AG04450 (cell line): ENCODE measurements at regions not wholly inside any gene's neighbourhood (a gene's known extent, or its start where the extent isn't known, plus 50 kb on each side); places are given as distances from the start of the nearest gene placed in this dataset.
A peak's percentile ranks its signal among the peaks of the same experiment; 100 is the strongest.

ENCODE experiments used
- CTCF ChIA-PET: fragments of 300-600, 350-600 bp; formaldehyde crosslinking; extraction: SDS; loops from one replicate; lab custom pipeline; 2022; ENCODE audit warnings: antibody characterized with exemption, inconsistent platforms; lab: Charles Lee
- POLR2A ChIA-PET: fragments of 350-600 bp; formaldehyde crosslinking; extraction: SDS; loops from one replicate; lab custom pipeline; 2021; ENCODE audit warnings: antibody characterized with exemption, inconsistent platforms; lab: Yijun Ruan, JAX
- DNase-seq: peaks from one replicate; pipeline ENCODE4 v3.0.0-alpha.2; 2011; ENCODE audit warnings: low read depth, low spot score
- H3K27ac ChIP-seq: one replicate; pipeline ENCODE4 v1.5.1; 2012; ENCODE audit warnings: low read depth, low read length, control low read depth
- H3K27me3 ChIP-seq: one replicate; pipeline ENCODE4 v1.6.0; 2012; ENCODE audit warnings: low read length; ENCODE audit not compliant: control insufficient read depth, insufficient read depth
- H3K4me3 ChIP-seq: 2 replicates; pipeline ENCODE4 v1.5.1; 2011; ENCODE audit warnings: mild to moderate bottlenecking, low read depth, low read length, control low read depth
- H3K9me3 ChIP-seq: 2 replicates; pipeline ENCODE4 v1.5.1; 2012; ENCODE audit warnings: low read length; ENCODE audit not compliant: control insufficient read depth, insufficient read depth
- TF ChIP-seq, protein P1 (sequence below): IDR thresholded peaks from 2 replicates; pipeline ENCODE4 v1.5.1; 2011; ENCODE audit warnings: low read depth, low read length, control low read depth, inconsistent platforms

DNA sequence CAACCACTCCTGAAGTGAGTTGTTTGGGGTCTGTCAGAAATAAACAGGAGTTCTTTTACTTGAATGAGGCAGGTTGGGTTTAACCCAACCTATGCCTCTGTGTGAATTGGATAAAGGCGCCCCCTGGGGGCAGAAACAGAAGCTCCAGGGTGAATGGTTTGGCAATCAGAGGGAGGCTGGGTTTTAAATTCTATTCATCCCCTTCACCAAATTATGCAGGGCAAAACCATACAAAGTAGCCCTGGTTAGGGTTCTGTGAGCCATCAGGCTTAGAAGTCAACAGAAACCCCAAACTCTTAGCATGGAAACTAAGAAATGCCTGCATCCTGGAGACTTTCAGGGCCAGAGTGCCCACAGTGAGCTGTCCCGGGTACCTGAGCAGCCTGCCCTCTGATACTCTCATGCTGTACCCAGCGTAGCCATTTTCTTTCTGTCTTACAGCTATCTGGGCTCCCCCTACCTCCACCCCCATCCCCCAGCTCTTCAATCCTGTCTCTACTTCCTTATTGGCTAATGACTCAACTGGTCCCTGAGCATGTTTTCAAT is 241.5 kb downstream of the ICOS start:
- no peaks in the 10 kb centered on the region for H3K9me3 ChIP-seq
- no peak overlapping the region for H3K27ac ChIP-seq
- H3K27me3 ChIP-seq, result no peaks in the 10 kb centered on the region
- POLR2A ChIA-PET, result no interaction called here
- CTCF ChIA-PET, result interaction anchor here (0.6 to 3.8 kb wide), 9 partner anchors 12 to 408 kb away, joined by 3 to 19 read pairs (median 7); no protein-coding TSS in a partner anchor
- TF ChIP-seq, protein P1, sequence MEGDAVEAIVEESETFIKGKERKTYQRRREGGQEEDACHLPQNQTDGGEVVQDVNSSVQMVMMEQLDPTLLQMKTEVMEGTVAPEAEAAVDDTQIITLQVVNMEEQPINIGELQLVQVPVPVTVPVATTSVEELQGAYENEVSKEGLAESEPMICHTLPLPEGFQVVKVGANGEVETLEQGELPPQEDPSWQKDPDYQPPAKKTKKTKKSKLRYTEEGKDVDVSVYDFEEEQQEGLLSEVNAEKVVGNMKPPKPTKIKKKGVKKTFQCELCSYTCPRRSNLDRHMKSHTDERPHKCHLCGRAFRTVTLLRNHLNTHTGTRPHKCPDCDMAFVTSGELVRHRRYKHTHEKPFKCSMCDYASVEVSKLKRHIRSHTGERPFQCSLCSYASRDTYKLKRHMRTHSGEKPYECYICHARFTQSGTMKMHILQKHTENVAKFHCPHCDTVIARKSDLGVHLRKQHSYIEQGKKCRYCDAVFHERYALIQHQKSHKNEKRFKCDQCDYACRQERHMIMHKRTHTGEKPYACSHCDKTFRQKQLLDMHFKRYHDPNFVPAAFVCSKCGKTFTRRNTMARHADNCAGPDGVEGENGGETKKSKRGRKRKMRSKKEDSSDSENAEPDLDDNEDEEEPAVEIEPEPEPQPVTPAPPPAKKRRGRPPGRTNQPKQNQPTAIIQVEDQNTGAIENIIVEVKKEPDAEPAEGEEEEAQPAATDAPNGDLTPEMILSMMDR, result peak; percentile 40
- DNase-seq, result no peak
- no peak overlapping the region for H3K4me3 ChIP-seq

DNA sequence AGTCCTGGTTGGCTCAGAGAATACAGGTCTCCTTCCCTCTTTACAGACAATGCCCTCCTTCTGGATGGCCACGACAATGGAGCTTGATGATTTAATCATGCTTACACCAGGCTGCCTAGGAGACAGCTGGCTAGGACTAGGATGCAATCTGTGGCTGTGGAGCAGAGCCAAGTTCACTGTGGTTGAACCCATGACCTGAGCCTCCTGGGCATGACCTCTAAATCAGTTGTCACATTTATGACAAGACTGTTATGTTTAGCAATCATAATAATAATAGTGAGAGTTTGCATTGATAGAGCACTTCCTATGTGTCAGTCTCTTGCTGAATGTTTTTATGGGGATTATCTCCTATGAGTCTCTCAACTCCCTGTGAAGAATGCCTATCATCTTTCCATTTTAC is 244.1 kb downstream of the ICOS start:
- Histone ChIP-seq H3K9me3 (no peaks in the 10 kb centered on the region), H3K4me3 (no peak overlapping the region), H3K27me3 (no peaks in the 10 kb centered on the region), H3K27ac (no peak overlapping the region)
- POLR2A ChIA-PET, result no interaction called here
- TF ChIP-seq, protein P1, result no peak
- DNase-seq, result no peak
- CTCF ChIA-PET, result interaction anchor here (1.9 kb wide), 1 partner anchor 36 kb away, joined by 7 read pairs; no protein-coding TSS in a partner anchor

DNA sequence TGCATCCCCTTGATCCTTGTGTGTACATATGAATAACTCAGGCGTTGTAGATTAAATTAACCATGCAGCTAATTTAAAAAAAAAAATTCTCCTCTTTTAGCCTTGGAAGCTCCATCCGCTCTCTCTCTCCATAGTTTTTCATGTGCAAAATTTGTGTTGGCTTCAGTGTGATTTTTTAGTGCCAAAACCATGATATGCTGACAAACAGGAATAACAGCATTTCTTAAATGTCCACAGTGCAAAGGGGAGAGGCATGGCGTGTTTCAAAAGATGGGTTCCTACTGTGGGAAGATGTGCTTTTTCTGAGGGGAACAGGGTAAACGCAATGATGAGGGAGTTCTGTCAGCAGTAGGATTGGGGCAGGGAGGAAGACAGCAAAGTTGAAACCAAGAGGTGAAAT is 247.0 kb downstream of the ICOS start:
- POLR2A ChIA-PET, result no interaction called here
- no peak overlapping the region for H3K27ac ChIP-seq
- CTCF ChIA-PET, result interaction anchor here (1.0 kb wide), 1 partner anchor 38 kb away, joined by 3 read pairs; no protein-coding TSS in a partner anchor
- H3K27me3 ChIP-seq, result no peaks in the 10 kb centered on the region
- no peaks in the 10 kb centered on the region for H3K9me3 ChIP-seq
- no peak for DNase-seq
- TF ChIP-seq, protein P1, result no peak
- H3K4me3 ChIP-seq, result no peak overlapping the region

DNA sequence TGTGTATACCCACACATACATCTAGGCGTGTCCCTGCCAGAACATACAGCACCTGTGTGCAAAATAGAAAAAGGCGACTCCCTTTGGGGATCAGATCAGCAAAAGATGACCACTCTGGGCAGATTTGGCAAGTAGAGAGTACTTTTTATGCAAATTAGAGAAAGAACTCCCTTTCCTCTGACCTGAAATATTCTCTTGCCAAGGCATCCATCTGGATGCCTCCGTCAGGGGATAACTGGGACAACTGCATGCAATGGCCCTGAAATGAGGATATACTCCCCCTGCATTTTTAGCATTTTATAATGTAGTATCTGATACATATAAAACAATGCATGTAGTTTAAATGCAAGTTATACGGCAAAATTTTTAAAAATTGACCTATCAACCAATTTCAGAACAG is 247.7 kb downstream of the ICOS start:
- H3K27ac ChIP-seq, result no peak overlapping the region
- DNase-seq, result no peak
- CTCF ChIA-PET, result no interaction called here
- no peaks in the 10 kb centered on the region for H3K27me3 ChIP-seq
- no peaks in the 10 kb centered on the region for H3K9me3 ChIP-seq
- POLR2A ChIA-PET, result no interaction called here
- TF ChIP-seq, protein P1, result no peak
- H3K4me3 ChIP-seq, result no peak overlapping the region

DNA sequence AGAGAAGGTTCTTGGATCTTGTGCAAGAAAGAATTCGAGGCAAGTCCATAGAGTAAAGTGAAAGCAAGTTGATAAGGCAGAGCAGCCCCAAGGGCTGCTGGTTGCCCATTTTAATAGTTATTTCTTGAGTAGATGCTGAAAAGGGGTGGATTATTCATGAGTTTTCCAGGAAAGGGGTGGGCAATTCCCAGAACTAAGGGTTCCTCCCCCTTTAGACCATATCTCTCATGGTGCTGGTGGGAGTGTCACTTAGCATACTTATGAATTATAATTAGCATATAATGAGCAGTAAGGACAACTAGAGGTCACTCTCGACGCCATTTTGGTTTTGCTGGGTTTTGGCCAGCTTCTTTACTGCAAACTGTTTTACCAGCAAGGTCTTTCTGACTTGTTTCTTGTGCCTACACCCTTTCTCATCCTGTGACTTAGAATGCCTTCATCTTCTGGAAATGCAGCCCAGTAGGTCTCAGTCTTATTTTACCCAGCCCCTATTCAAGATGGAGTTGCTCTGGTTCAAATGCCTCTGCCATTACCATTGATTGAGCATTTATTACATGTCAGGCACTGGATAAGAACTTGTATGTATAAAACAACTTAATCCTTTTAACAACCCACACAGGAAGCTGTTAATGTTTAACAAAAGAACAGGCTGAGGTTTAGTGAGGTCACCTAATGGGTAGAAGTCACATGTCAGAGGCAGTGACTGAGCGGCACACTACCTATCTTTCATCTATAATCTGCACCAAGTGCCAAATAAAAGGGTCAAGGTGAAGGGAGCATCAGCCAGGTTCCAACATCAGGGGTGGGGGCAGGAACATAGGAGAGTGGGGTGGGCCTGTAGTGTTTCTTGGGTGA is 250.9 kb downstream of the ICOS start:
- no peak overlapping the region for H3K4me3 ChIP-seq
- DNase-seq, result no peak
- H3K9me3 ChIP-seq, result no peaks in the 10 kb centered on the region
- H3K27ac ChIP-seq, result no peak overlapping the region
- H3K27me3 ChIP-seq, result no peaks in the 10 kb centered on the region
- CTCF ChIA-PET, result no interaction called here
- TF ChIP-seq, protein P1, result no peak
- POLR2A ChIA-PET, result no interaction called here
